ENCODE measurements at regions not wholly inside any gene's neighbourhood (a gene's known extent, or its start where the extent isn't known, plus 50 kb on each side); places are given as distances from the start of the nearest gene placed in this dataset.

GRCh38 chr2:239824866-239825704 is 200.1 kb downstream of the NDUFA10 start:
- TF ChIP-seq CTCF (IDR thresholded peaks at IDR 0.05): no peak

- peak; percentile 65 for TF ChIP-seq CTCF (IDR thresholded peaks at IDR 0.05)
These were observed 201.0 kb downstream of the NDUFA10 start for GRCh38 chr2:239824046-239824694.

GRCh38 chr2:239822146-239822831 is 202.9 kb downstream of the NDUFA10 start:
- no peak for TF ChIP-seq CTCF (IDR thresholded peaks at IDR 0.05)

- no peak for TF ChIP-seq CTCF (IDR thresholded peaks at IDR 0.05)
These were observed 203.5 kb downstream of the NDUFA10 start for GRCh38 chr2:239821694-239822075.

GRCh38 chr2:239820836-239821693 is 204.1 kb downstream of the NDUFA10 start:
- TF ChIP-seq CTCF (IDR thresholded peaks at IDR 0.05): no peak

- no peak for TF ChIP-seq CTCF (IDR thresholded peaks at IDR 0.05)
These were observed 205.1 kb downstream of the NDUFA10 start for GRCh38 chr2:239819974-239820555.
